T-helper 17 cell (primary cell): ENCODE measurements at regions not wholly inside any gene's neighbourhood (a gene's known extent, or its start where the extent isn't known, plus 50 kb on each side); places are given as distances from the start of the nearest gene placed in this dataset.

Experiments used
- ATAC-seq: fragments of 150-1000 bp; cut with Tn5 transposase; 2 replicates; pipeline ENCODE4 v1.10.0; 2021; ENCODE audit warnings: mild to moderate bottlenecking, moderate library complexity
- DNase-seq, 3 donors: peaks; one replicate each; pipeline versions ENCODE4 v3.0.0 to v3.0.0-alpha.2; 2020 to 2021
- H3K9me3 ChIP-seq: one replicate; pipeline ENCODE4 v1.7.0; 2013; ENCODE audit warnings: low read length, mild to moderate bottlenecking; ENCODE audit not compliant: control insufficient read depth, poor library complexity, severe bottlenecking
- H3K27ac Mint-ChIP-seq: one replicate; pipeline ENCODE4 v1.8.0; 2022; ENCODE audit warnings: mild to moderate bottlenecking, moderate library complexity, mixed read lengths
- H3K27me3 Mint-ChIP-seq: one replicate; pipeline ENCODE4 v1.8.0; 2022; ENCODE audit warnings: mixed read lengths
- H3K36me3 Mint-ChIP-seq: one replicate; pipeline ENCODE4 v1.8.0; 2022; ENCODE audit warnings: low read depth, mixed read lengths
- H3K4me1 Mint-ChIP-seq: one replicate; pipeline ENCODE4 v1.8.0; 2022; ENCODE audit warnings: mild to moderate bottlenecking, mixed read lengths
- H3K4me3 Mint-ChIP-seq: one replicate; pipeline ENCODE4 v1.8.0; 2022; ENCODE audit warnings: mild to moderate bottlenecking, moderate library complexity, mixed read lengths

GRCh38 chr5:13998254-13998653, 53.8 kb upstream of the DNAH5 start:
- DNase-seq (no peak), ATAC-seq (no peak)
- H3K27ac Mint-ChIP-seq, result no peak overlapping the region
- H3K36me3 Mint-ChIP-seq, result no peaks in the 10 kb centered on the region
- no peaks in the 10 kb centered on the region for H3K9me3 ChIP-seq
- H3K4me3 Mint-ChIP-seq, result no peak overlapping the region
- H3K27me3 Mint-ChIP-seq, result peaks cover 5% of the 10 kb centered on the region
- no peaks in the 10 kb centered on the region for H3K4me1 Mint-ChIP-seq

GRCh38 chr5:13997514-13997913, 53.0 kb upstream of the DNAH5 start:
- H3K27ac Mint-ChIP-seq, result no peak overlapping the region
- no peaks in the 10 kb centered on the region for H3K4me1 Mint-ChIP-seq
- H3K27me3 Mint-ChIP-seq, result peaks cover 5% of the 10 kb centered on the region
- no peak for DNase-seq
- ATAC-seq, result no peak
- H3K9me3 ChIP-seq, result no peaks in the 10 kb centered on the region
- no peak overlapping the region for H3K4me3 Mint-ChIP-seq
- H3K36me3 Mint-ChIP-seq, result no peaks in the 10 kb centered on the region

- Mint-ChIP-seq H3K36me3 (peaks cover 2% of the 10 kb centered on the region), H3K27ac (no peak overlapping the region), H3K27me3 (peaks cover 5% of the 10 kb centered on the region), H3K4me1 (no peaks in the 10 kb centered on the region), H3K4me3 (no peak overlapping the region)
- ATAC-seq (no peak), DNase-seq (no peak)
- H3K9me3 ChIP-seq, result no peaks in the 10 kb centered on the region
Measured at GRCh38 chr5:13994621-13995253, 50.2 kb upstream of the DNAH5 start.
